ENCODE measurements at regions not wholly inside any gene's neighbourhood (a gene's known extent, or its start where the extent isn't known, plus 50 kb on each side); places are given as distances from the start of the nearest gene placed in this dataset.

DNA sequence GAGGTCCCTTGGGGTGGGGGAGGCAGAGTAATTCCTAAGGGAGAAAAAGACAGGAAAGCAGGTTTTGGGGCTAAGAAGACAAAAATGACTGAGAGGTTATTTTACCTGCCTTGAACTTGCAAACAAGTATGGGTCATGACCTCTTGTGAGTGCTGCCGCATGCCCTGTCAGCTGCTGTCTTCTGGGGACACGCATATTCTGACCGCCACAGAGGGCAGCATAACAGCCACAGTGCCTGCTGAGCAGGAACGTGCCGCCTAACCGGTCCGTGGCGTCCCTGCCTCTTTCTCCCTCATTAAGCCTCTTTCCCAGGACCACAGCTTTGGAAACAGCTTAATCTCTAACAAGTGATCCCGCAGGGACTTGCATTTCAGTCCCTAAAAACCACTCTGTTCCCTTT is 51.3 kb upstream of the KCNA1 start:
- DNase-seq (ENCODE audit: low spot score): no peak

DNA sequence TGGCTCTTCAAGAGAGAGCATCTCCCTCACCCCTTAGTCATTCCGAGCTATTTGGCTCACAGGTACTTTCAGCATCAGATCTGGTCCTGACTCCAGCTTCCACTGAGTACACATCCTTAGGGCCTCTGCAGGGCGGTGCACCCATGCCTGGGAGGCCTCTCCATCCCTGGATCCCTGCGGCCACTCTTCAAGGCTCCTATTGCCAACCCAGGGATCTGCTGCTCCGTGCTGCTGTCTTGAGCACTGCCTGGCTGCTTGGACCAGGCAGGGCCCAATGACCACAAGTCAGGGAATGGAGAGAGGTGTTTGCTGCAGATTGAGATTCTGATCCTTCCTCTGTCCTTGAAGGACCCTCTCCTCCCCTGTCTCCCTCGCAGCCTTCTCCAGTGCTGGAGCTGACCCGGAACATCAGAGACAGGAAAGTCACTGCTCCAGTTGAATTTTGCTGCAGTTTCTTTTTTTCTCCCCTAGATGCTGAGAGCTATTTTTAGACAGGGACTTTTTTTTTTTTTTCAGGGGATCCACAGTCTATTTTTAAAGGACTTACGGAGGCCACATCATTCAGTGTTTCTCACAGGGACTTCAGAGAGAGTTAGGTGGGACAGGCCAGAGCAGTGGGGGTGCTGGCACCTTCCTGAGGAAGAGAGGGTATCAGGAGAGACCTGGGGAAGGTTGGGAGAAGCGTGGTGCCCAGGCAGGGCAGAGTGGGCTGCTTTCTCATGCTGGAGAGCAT is 50.1 kb upstream of the KCNA1 start:
- DNase-seq (ENCODE audit: low spot score): no peak
